GM03348 (cell line): ENCODE measurements at regions not wholly inside any gene's neighbourhood (a gene's known extent, or its start where the extent isn't known, plus 50 kb on each side); places are given as distances from the start of the nearest gene placed in this dataset.

ENCODE experiments used
- DNase-seq: peaks from one replicate; pipeline ENCODE4 v3.0.0; 2012; ENCODE audit warnings: low spot score

- DNase-seq: no peak
These were observed 451.3 kb downstream of the GPAM start for GRCh38 chr10:111732166-111732785.

GRCh38 chr10:111739125-111739873 lies 444.3 kb downstream of the GPAM start:
- DNase-seq: no peak

GRCh38 chr10:111739874-111740139 lies 443.8 kb downstream of the GPAM start:
- no peak for DNase-seq

DNA sequence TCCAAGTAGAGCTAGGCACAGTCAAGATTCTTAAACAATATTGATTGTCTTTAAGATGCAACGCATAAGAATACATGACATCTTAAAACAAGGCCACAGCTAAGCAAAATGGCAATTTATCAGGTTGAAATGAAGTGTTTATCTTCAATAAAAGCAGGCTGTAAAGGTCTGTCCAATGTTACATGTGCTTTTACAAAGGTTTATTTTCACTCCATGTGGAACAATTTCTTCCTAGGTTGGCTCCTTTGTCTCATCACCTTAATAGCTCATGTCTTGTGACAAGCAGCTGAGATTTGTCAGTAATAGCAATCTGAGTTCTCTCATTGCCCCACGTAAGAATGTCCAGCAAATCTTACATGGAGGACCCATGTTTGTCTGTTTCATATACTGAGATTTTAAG lies 437.6 kb downstream of the GPAM start:
- no peak for DNase-seq

DNA sequence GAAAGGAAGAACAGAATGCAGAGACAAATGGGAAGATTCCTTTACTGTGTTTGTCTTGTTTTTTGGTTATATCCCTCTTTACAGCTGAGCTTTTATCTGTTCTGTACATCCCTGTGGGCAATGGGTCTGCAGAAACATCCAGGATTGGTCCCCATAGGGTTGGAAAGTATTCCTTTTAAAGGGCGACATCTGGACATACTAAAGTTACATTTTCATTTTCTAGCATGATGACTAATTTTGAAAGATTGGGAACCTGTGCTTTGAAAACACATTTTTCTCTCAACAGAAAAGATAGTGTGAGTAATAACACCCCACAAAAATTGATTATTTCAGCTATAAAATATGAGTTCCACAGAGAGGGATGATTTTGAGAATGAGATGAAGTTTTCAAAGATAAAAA lies 435.8 kb downstream of the GPAM start:
- DNase-seq: peak; percentile 27

- DNase-seq: no peak
These were observed 435.4 kb downstream of the GPAM start for GRCh38 chr10:111748184-111748583.

GRCh38 chr10:111750165-111750849 lies 433.3 kb downstream of the GPAM start:
- no peak for DNase-seq

DNA sequence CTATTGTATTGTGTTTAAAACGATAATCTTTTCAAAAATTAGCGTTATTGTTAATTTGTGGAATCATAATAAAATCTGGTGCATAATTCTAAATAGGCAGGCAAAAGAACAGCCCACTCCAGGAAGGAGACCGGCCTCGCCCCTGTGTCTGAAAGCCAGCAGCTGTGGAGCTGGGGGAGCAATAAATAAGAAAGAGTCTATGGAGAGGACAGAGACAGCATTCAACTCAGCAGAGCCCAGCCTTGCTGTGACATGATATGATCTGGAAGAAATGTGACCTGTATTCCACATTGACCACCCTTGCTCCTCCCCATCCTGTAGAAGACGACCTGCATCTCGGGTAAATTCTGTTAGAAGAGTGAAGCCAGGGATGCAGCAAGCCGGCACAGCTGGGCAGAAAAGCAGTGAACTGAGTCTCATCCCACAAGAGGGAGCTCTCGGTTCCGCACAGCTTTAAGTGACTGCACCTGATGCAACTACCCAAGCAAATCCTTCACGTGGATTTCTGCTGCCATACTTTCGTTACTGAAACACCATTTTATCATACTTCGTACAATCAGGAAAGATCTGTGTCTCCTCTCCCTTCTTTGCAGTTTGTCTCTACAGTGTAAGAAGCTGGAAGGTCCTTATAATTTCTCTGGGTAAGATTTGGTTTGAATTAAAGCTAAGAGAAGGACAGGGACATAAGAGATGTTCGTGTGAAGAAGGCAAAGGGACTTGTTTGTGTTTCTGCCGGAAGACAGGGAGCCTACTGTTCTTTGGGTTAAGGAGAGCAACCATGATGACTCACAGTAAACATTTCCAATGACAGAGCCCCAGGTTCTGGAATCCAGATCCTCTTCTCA lies 427.1 kb downstream of the GPAM start:
- peak; percentile 47 for DNase-seq

DNA sequence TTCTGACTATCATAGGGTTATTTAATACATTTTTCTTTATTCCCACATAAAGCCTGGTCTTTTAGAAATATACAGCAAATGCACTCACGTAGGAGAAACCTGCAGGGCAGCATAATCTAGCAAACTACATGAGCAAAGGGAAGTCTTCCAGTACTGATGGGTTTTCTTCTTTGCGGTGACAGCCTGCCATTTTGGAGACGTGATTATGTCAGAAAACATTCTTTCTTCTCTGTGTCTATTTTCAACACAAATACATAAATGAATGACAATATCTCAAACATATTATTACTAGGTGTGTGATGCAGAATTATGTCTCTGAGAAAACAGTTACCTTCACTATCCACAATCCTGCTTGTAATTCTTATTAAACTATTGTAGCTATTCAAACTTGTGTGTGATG lies 425.0 kb downstream of the GPAM start:
- DNase-seq: no peak

GRCh38 chr10:111762114-111762513 lies 421.5 kb downstream of the GPAM start:
- no peak for DNase-seq

DNA sequence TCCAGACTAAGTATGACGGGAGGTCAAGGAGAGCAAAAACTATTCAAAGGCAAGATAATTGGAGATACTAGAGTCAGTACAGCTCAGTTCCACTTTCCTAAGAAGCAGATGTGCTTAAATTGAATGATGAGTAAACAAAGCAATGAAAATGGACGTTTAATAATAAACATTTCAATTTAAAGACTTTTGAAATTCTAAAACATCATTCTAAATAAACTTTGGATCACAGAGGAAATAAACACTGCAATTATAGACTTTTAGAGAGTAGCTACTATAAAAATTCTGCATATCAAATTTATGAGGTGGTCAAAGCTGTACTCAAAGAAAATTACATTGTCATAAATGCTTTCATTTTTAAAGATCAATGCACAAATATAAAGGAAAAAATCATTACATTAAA lies 418.3 kb downstream of the GPAM start:
- DNase-seq: no peak

DNA sequence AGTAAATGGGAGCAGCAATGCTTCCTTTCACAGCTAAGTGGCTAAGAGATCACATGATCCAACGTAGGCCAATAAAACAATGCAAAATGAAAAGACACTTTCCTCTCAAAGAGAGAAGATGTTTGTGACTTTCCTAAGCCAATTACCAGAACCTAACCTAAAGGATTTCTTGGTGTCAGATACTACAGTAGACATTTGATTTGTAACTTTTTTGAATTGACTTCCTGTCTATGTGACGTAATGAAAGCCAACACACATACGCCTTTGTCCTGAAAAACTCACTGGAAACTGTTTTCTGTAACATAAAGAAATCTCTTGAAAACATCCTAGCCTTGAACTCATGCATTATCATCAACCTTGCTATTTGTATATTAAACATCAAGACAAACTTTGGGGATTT lies 417.1 kb downstream of the GPAM start:
- DNase-seq: no peak

DNA sequence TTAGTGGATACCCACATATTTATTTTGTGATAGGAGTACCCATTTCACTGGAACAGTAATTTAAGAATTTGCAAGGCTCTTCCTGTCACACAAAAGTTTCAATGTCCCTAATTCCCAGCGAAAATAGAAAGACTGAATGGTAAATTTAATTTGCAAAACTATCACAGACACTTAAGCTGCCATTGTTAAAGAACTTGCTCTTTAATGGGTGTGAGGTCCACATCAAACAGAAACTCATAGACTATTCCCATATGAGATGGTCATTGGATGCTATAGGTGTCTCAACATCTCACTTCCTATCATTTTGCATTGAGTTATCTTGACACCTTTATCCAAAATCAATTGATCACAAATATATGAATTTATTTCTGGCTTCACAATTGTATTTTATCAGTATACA lies 415.9 kb downstream of the GPAM start:
- DNase-seq: no peak

GRCh38 chr10:111773950-111774349 lies 409.6 kb downstream of the GPAM start:
- no peak for DNase-seq

- DNase-seq: no peak
These were observed 409.1 kb downstream of the GPAM start for GRCh38 chr10:111774486-111774885.

DNA sequence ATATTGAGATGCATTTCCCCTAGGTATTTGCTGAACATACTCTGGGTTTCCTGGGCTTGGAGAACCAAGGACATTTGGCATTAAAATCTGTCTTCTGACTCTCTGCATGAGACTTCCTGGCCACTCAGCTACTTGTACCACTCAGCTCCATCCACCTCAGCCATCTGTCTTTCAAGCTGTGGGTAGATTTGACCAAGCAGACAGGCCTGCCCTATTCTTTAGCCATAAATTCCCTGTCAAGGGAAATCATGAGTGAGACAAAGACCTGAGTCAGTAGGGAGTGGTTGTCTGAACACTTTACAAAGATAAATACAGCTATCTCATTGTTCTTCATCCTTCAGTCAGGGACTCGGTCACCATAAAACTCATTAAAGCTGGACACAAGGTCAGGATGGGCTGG lies 399.1 kb downstream of the GPAM start:
- DNase-seq: no peak

GRCh38 chr10:111784946-111785465 lies 398.6 kb downstream of the GPAM start:
- DNase-seq: no peak

- no peak for DNase-seq
These were observed 397.6 kb downstream of the GPAM start for GRCh38 chr10:111785921-111786320.

GRCh38 chr10:111789821-111790220 lies 393.7 kb downstream of the GPAM start:
- no peak for DNase-seq

DNA sequence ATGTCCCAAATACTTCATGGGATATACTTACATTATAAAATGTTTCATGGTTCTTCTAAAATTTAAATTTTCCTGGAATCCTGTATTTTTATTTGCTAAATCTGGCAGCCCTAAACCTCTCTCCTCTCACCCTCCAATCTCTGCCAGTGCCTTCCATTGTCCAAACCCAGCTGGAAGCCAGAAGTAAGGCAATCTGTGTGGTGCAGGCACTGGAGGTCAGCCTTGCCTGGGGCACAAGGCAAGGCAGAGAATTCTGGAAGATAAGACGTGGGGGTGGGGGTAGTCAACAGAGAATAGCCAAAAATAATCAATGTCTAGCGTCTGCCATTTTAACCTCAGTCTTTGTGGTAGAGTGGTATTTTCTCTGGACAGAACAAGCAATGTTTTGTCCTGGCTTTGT lies 381.7 kb downstream of the GPAM start:
- DNase-seq: no peak

- no peak for DNase-seq
These were observed 378.8 kb downstream of the GPAM start for GRCh38 chr10:111804781-111805180.

- no peak for DNase-seq
These were observed 372.0 kb downstream of the GPAM start for GRCh38 chr10:111811517-111811916.

DNA sequence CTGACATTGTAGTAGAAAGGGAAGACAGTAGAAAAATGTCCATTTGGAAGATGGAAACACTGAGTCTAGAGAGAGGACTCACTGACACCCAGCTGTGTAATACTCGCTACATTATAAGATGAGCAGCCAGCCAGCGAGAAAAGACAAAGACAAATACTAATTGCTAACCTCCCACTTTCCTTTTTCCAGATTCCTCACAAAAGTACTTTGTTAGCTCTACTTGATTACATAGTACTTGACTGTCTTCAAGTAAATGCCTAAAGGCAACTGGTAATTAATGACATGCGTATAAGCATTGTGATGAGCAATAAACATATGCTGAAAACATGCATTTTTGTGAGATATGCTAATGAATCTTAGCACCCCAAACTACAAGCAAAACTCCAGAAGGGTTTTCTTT lies 363.1 kb downstream of the GPAM start:
- DNase-seq: no peak
